HepG2 (cell line): ENCODE measurements at regions not wholly inside any gene's neighbourhood (a gene's known extent, or its start where the extent isn't known, plus 50 kb on each side); places are given as distances from the start of the nearest gene placed in this dataset.
"Not testable (repeated sequence)": the region's sequence is repeated elsewhere in the genome, so short reads cannot be mapped to it uniquely, and the experiment has no call there.

Experiments
- ATAC-seq: fragments of 200-7000 bp; cut with Tn5 transposase; 3 replicates; pipeline ENCODE4 v1.9.1; 2020; ENCODE audit warnings: mild to moderate bottlenecking, moderate library complexity
- BruUV-seq: library from RNA; stranded (reverse); fragments of 400-500 nt; replicated peaks from 2 replicates; lab custom pipeline; 2021; lab: Mats Ljungman, UMichigan
- CTCF ChIA-PET: fragments of 300-600 bp; formaldehyde crosslinking; extraction: SDS; loops from one replicate; lab custom pipeline; 2021; ENCODE audit warnings: low total read pairs, inconsistent platforms, low intra/inter-chr PET ratio; lab: Yijun Ruan, JAX
- POLR2A ChIA-PET: fragments of 350-600 bp; sonication (Branson Sonifier 250); formaldehyde crosslinking; loops from one replicate; lab custom pipeline; 2020; ENCODE audit warnings: antibody characterized with exemption, inconsistent platforms; lab: Yijun Ruan, JAX
- DNase-seq: peaks from one replicate; pipeline ENCODE4 v3.0.0-alpha.2; 2015; ENCODE audit warnings: low spot score
- FAIRE-seq: peaks from 3 replicates; lab custom pipeline; 2011; peaks lifted over from hg19 to GRCh38; lab: Jason Lieb, UNC
- H2AFZ ChIP-seq: one replicate; pipeline ENCODE4 v1.6.1; 2011; ENCODE audit warnings: low read length, inconsistent platforms
- H3K27ac ChIP-seq: fragments of 300-600 bp; 3 replicates; pipeline ENCODE4 v1.8.0; 2011; ENCODE audit warnings: mixed run types, mild to moderate bottlenecking, mixed read lengths, low read length, inconsistent platforms; ENCODE audit not compliant: insufficient read depth; ENCODE audit errors: extremely low read length
- H3K27me3 ChIP-seq, 2 experiments: fragments of 200-600 bp in 1 of 2; 2 replicates in 1 of 2; 3 replicates in 1 of 2; pipeline versions ENCODE4 v1.6.0 to v1.8.0; 2011; ENCODE audit warnings: low read length in 2 of 2, mild to moderate bottlenecking in 2 of 2, moderate library complexity in 2 of 2, inconsistent platforms in 1 of 2; ENCODE audit not compliant: insufficient read depth in 2 of 2, control insufficient read depth in 1 of 2
- H3K36me3 ChIP-seq, 2 experiments: fragments of 200-600 bp in 1 of 2; replicated peaks in 1 of 2; 2 replicates in 1 of 2; 3 replicates in 1 of 2; pipeline versions ENCODE4 v1.5.1 to v1.8.0; 2011; ENCODE audit warnings: low read length in 2 of 2, inconsistent platforms in 1 of 2; ENCODE audit not compliant: insufficient read depth in 2 of 2, control insufficient read depth in 1 of 2
- H3K4me1 ChIP-seq: 2 replicates; pipeline ENCODE4 v1.5.1; 2012; ENCODE audit warnings: low read length, inconsistent platforms; ENCODE audit not compliant: insufficient read depth
- H3K4me2 ChIP-seq: 2 replicates; pipeline ENCODE4 v1.6.0; 2011; ENCODE audit warnings: low read depth, low read length, inconsistent platforms
- H3K4me3 ChIP-seq, 3 experiments: fragments of 200-600 bp in 1 of 3; sonication (generic), shearing (Covaris generic) in 1 of 3; replicated peaks in 1 of 3; 2 replicates each; pipeline ENCODE4 v1.5.1; 2011 to 2016; ENCODE audit warnings: low read length in 3 of 3, inconsistent platforms in 2 of 3, low read depth in 2 of 3, mild to moderate bottlenecking in 2 of 3, control low read depth in 1 of 3, mixed read lengths in 1 of 3; ENCODE audit not compliant: insufficient read depth in 1 of 3
- H3K79me2 ChIP-seq: one replicate; pipeline ENCODE4 v1.6.1; 2011; ENCODE audit warnings: low read length, inconsistent platforms; ENCODE audit not compliant: insufficient read depth
- H3K9ac ChIP-seq: 2 replicates; pipeline ENCODE4 v1.6.0; 2011; ENCODE audit warnings: mild to moderate bottlenecking, low read depth, low read length, inconsistent platforms; ENCODE audit not compliant: insufficient read depth
- H3K9me3 ChIP-seq: 2 replicates; pipeline ENCODE4 v1.5.1; 2012; ENCODE audit warnings: mild to moderate bottlenecking, low read length
- H4K20me1 ChIP-seq: 2 replicates; pipeline ENCODE4 v1.6.0; 2011; ENCODE audit warnings: inconsistent platforms, mild to moderate bottlenecking, low read length, moderate library complexity; ENCODE audit not compliant: insufficient read depth
- TP53 ChIP-seq: sonication (generic); formaldehyde crosslinking; conservative IDR thresholded peaks from 2 replicates; pipeline ENCODE4 v1.4.0; 2020; ENCODE audit warnings: missing genetic modification reagents
- ZBTB7B ChIP-seq: sonication (generic); formaldehyde crosslinking; IDR thresholded peaks from 2 replicates; pipeline ENCODE4 v1.4.0; 2020; ENCODE audit warnings: missing genetic modification reagents
- ZNF232 ChIP-seq: sonication (generic); formaldehyde crosslinking; IDR thresholded peaks from 2 replicates; pipeline ENCODE4 v1.4.0; 2020; ENCODE audit warnings: missing genetic modification reagents, borderline replicate concordance
- ZNF710 ChIP-seq: sonication (generic); formaldehyde crosslinking; IDR thresholded peaks from 2 replicates; pipeline ENCODE4 v1.5.0; 2020; ENCODE audit warnings: mild to moderate bottlenecking, missing genetic modification reagents, borderline replicate concordance
- WGBS: methylation state at CpG from one replicate; pipeline ENCODE4 v1.1.6; 2017; ENCODE audit warnings: low lambda C conversion rate; 5-methylcytosine and 5-hydroxymethylcytosine counted together
- in situ Hi-C: cut with HindIII; loops from 2 replicates; pipeline ENCODE4 v1.10.0; 2017; ENCODE audit warnings: low pct_unique_long_range_greater_than_20kb; ENCODE audit not compliant: extremely low pct_ligation_motif_present
- intact Hi-C: fragments of 100-400 bp; cut with micrococcal nuclease; formaldehyde crosslinking; loops from one replicate; pipeline ENCODE4 v1.10.0; 2022; ENCODE audit not compliant: unreplicated experiment
- TF ChIP-seq, protein P1 (sequence below): sonication (generic); formaldehyde crosslinking; IDR thresholded peaks from 2 replicates; pipeline ENCODE4 v1.5.0; 2020; ENCODE audit warnings: missing genetic modification reagents

GRCh38 chr21:27317601-27318000 is 350.7 kb upstream of the ADAMTS5 start:
- DNase-seq, BruUV-seq, POLR2A ChIA-PET, H3K4me2 ChIP-seq, H3K79me2 ChIP-seq, H3K9ac ChIP-seq, H3K36me3 ChIP-seq, ATAC-seq, intact Hi-C loops, H3K27ac ChIP-seq, H2AFZ ChIP-seq, CTCF ChIA-PET, in situ Hi-C loops, FAIRE-seq, H3K4me3 ChIP-seq, H4K20me1 ChIP-seq, H3K27me3 ChIP-seq, H3K4me1 ChIP-seq: not testable (repeated sequence)
- H3K9me3 ChIP-seq, result peaks cover 89% of the 10 kb centered on the region
- WGBS, result 0% methylated on average over 3 of the region's 3 CpGs

GRCh38 chr21:27315373-27315772 is 348.5 kb upstream of the ADAMTS5 start:
- POLR2A ChIA-PET, result no interaction called here
- Histone ChIP-seq H3K4me3 (no peak overlapping the region), H3K4me1 (no peaks in the 10 kb centered on the region), H3K27ac (no peak overlapping the region), H3K36me3 (no peaks in the 10 kb centered on the region), H3K4me2 (no peak overlapping the region), H3K79me2 (no peaks in the 10 kb centered on the region), H3K9ac (no peak overlapping the region), H4K20me1 (no peaks in the 10 kb centered on the region), H3K27me3 (no peaks in the 10 kb centered on the region), H2AFZ (no peak overlapping the region), H3K9me3 (peaks cover 97% of the 10 kb centered on the region)
- in situ Hi-C loops, result no loop called here
- WGBS, result 14% methylated on average over 1 of the region's 2 CpGs
- DNase-seq (no peak), ATAC-seq (no peak), FAIRE-seq (no peak)
- intact Hi-C loops, result no loop called here
- TF ChIP-seq ZNF710 (CRISPR knock-in tag) (no peak), ZBTB7B (CRISPR knock-in tag) (no peak), TP53 (CRISPR knock-in tag) (no peak), ZNF232 (CRISPR knock-in tag) (no peak)
- TF ChIP-seq, protein P1, sequence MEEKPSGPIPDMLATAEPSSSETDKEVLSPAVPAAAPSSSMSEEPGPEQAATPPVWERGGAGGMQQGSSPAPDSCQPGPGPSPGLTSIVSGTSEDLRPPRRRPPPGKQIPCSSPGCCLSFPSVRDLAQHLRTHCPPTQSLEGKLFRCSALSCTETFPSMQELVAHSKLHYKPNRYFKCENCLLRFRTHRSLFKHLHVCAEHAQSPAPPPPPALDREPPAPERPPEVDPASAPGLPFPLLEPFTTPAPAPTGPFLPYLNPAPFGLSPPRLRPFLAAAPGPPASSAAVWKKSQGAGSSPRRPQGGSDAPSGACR, result no peak
- BruUV-seq, result no TSS peak
- CTCF ChIA-PET, result no interaction called here
